Thyroid gland (tissue), 4 donors: ENCODE measurements at regions not wholly inside any gene's neighbourhood (a gene's known extent, or its start where the extent isn't known, plus 50 kb on each side); places are given as distances from the start of the nearest gene placed in this dataset.

Experiments used
- DNase-seq, 2 donors: peaks; one replicate each; pipeline ENCODE4 v3.0.0-alpha.2; 2019
- H3K27ac ChIP-seq, 3 donors: fragments of 200-600 bp; sonication (generic); 1 replicate in 2 of 3; 2 replicates in 1 of 3; pipeline ENCODE4 v1.5.1; 2016 to 2019; ENCODE audit warnings: mild to moderate bottlenecking in 1 of 3, moderate library complexity in 1 of 3
- H3K27me3 ChIP-seq: fragments of 200-600 bp; sonication (generic); one replicate; pipeline ENCODE4 v1.5.1; 2019
- H3K36me3 ChIP-seq, 2 donors: fragments of 200-600 bp; sonication (generic); one replicate each; pipeline ENCODE4 v1.5.1; 2016 to 2019
- H3K4me1 ChIP-seq, 2 donors: fragments of 200-600 bp; sonication (generic); one replicate each; pipeline ENCODE4 v1.5.1; 2017 to 2019
- H3K4me3 ChIP-seq, 3 donors: fragments of 200-600 bp; sonication (generic); replicated peaks in 1 of 3; 1 replicate in 2 of 3; 2 replicates in 1 of 3; pipeline ENCODE4 v1.5.1; 2016; ENCODE audit warnings: mild to moderate bottlenecking in 1 of 3
- H3K9me3 ChIP-seq: fragments of 200-600 bp; sonication (generic); one replicate; pipeline ENCODE4 v1.5.1; 2017
- POLR2A ChIP-seq, 2 donors: fragments of 450-650 bp; IDR thresholded peaks; one replicate each; pipeline ENCODE4 v1.6.1; 2017; ENCODE audit warnings: antibody characterized with exemption in 2 of 2, mild to moderate bottlenecking in 2 of 2, moderate library complexity in 1 of 2
- WGBS, 2 donors: methylation state at CpG; one replicate each; pipeline ENCODE4 v1.1.5; 2017; 5-methylcytosine and 5-hydroxymethylcytosine counted together
- intact Hi-C: fragments of 100-400 bp; cut with DNase I; formaldehyde crosslinking; loops from one replicate; pipeline ENCODE4 v1.15.1; 2023
- TF ChIP-seq, protein P1 (sequence below), 6 experiments: fragments of 200-600 bp in 3 of 6; fragments of 450-650 bp in 3 of 6; sonication (generic) in 3 of 6; IDR thresholded peaks; one replicate each; pipeline ENCODE4 v1.5.1; 2016 to 2019; ENCODE audit warnings: antibody characterized with exemption in 6 of 6, mild to moderate bottlenecking in 2 of 6, inconsistent platforms in 1 of 6, moderate library complexity in 1 of 6

DNA sequence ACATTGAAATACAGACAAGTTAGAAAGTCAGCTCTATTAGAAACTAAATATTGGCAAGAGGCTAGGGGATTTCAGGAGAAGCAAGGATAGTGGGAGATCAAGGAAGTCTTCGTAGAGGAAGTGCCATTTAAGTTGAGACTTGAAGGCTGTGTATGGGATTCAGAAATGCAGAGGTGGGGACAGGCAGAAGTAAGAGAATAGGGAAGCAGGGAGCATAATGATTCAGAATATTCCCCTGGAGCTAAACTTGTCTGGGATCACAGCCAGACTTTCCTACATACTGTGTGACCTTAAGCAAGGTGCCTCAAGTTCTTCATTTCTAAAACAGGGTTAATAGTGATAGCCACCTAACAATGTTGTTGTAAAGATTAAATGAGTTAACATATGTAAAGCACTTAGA, 108.8 kb downstream of the DDIT4L start:
- no peak overlapping the region for H3K4me3 ChIP-seq
- no peak for TF ChIP-seq POLR2A (IDR thresholded peaks at IDR 0.05)
- TF ChIP-seq, protein P1, sequence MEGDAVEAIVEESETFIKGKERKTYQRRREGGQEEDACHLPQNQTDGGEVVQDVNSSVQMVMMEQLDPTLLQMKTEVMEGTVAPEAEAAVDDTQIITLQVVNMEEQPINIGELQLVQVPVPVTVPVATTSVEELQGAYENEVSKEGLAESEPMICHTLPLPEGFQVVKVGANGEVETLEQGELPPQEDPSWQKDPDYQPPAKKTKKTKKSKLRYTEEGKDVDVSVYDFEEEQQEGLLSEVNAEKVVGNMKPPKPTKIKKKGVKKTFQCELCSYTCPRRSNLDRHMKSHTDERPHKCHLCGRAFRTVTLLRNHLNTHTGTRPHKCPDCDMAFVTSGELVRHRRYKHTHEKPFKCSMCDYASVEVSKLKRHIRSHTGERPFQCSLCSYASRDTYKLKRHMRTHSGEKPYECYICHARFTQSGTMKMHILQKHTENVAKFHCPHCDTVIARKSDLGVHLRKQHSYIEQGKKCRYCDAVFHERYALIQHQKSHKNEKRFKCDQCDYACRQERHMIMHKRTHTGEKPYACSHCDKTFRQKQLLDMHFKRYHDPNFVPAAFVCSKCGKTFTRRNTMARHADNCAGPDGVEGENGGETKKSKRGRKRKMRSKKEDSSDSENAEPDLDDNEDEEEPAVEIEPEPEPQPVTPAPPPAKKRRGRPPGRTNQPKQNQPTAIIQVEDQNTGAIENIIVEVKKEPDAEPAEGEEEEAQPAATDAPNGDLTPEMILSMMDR (IDR thresholded peaks at IDR 0.05): no peak
- no peaks in the 10 kb centered on the region for H3K4me1 ChIP-seq
- no peak overlapping the region for H3K27ac ChIP-seq
- 83% methylated on average over 1 of the region's 1 CpG for WGBS, 2 donors
- no peaks in the 10 kb centered on the region for H3K36me3 ChIP-seq
- H3K27me3 ChIP-seq: no peaks in the 10 kb centered on the region
- H3K9me3 ChIP-seq: no peaks in the 10 kb centered on the region
- DNase-seq: no peak
- intact Hi-C loops: no loop called here

DNA sequence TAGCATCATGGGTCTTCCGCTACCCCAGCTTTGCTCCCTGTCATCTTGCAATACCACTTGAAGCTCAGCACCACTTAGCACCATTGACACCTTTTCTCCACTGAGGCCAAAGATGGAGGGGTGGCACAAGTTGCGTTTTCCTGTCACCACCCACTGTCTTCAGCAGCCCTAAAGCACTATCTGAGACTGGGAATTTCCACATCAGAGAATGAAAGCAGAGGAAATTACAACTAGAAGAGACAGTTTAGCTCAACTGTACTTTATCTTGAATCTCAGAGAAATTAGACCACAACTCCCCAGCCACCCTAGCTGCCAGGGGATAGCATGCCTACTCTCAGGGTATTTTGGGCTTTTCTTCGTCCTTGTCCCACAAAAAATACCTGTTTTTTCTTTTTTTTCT, 111.0 kb downstream of the DDIT4L start:
- no peaks in the 10 kb centered on the region for H3K27me3 ChIP-seq
- H3K9me3 ChIP-seq: no peaks in the 10 kb centered on the region
- DNase-seq: no peak
- H3K4me3 ChIP-seq: no peak overlapping the region
- H3K27ac ChIP-seq: no peak overlapping the region
- no peaks in the 10 kb centered on the region for H3K4me1 ChIP-seq
- intact Hi-C loops: no loop called here
- H3K36me3 ChIP-seq: no peaks in the 10 kb centered on the region
- no peak for TF ChIP-seq POLR2A (IDR thresholded peaks at IDR 0.05)
- TF ChIP-seq, protein P1 (IDR thresholded peaks at IDR 0.05): no peak
- WGBS, 2 donors: 72 to 85% methylated on average over 3 of the region's 3 CpGs

DNA sequence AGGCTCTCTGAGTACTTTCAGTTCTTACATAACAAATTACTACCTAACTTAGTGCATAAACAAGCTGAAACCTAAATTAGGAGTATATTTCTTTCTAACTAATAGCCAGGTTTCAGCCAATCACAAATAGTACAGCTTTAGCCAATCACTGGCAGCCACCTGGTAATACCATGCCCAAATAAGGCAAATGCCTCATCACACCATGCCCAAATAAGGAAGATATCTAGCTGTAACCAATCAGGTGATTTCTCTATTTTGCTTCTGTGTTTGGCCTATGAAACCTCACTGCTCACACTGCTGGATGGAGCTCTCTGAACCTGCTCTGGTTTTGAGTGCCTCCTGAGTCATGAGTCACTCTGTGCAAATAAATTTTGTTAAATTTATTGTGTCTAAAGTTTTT, 113.5 kb downstream of the DDIT4L start:
- no peaks in the 10 kb centered on the region for H3K4me1 ChIP-seq
- no peaks in the 10 kb centered on the region for H3K9me3 ChIP-seq
- H3K4me3 ChIP-seq: no peak overlapping the region
- intact Hi-C loops: no loop called here
- H3K27me3 ChIP-seq: no peaks in the 10 kb centered on the region
- TF ChIP-seq POLR2A (IDR thresholded peaks at IDR 0.05): no peak
- TF ChIP-seq, protein P1 (IDR thresholded peaks at IDR 0.05): no peak
- DNase-seq: no peak
- H3K36me3 ChIP-seq: no peaks in the 10 kb centered on the region
- no peak overlapping the region for H3K27ac ChIP-seq

DNA sequence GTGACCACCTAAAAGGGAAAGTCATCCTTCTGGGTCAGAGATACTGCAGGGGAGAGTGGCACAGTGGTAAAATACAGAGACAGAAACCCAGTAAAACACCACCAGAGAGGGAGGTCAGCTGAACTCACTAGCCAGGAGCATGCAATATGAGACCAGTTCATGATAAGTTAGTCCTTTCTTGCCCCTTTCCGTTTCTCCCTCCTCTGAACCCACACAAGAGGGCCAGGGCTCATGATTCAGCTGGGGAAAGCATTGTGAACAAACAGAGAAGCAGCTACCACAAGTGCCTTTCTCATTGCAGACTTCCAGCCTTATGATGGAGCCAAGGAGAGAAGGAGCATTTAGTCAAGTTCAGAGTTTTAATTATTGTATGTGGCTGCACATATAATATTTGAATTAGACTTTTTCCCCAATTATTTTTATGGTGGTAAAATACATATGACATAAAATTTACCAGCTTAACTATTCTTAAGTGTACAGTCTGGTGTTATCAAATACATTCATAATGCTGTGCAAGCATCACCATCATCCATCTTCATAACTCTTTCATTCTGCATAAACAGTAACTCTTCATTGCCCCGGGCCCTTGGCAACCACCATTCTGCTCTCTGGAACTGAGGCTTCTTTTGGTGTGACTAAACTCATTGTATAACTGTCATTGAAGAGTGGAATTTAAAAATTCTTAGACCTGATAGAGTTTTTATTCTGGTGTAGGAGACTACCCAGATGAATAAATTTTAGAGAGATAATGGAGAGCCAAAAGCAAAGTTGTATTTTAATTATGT, 114.6 kb downstream of the DDIT4L start:
- H3K4me1 ChIP-seq: no peaks in the 10 kb centered on the region
- no peaks in the 10 kb centered on the region for H3K36me3 ChIP-seq
- no peaks in the 10 kb centered on the region for H3K9me3 ChIP-seq
- intact Hi-C loops: no loop called here
- TF ChIP-seq POLR2A (IDR thresholded peaks at IDR 0.05): no peak
- TF ChIP-seq, protein P1 (IDR thresholded peaks at IDR 0.05): no peak
- H3K27me3 ChIP-seq: no peaks in the 10 kb centered on the region
- 77 to 85% methylated on average over 2 of the region's 2 CpGs for WGBS, 2 donors
- no peak overlapping the region for H3K4me3 ChIP-seq
- no peak overlapping the region for H3K27ac ChIP-seq
- DNase-seq: no peak

DNA sequence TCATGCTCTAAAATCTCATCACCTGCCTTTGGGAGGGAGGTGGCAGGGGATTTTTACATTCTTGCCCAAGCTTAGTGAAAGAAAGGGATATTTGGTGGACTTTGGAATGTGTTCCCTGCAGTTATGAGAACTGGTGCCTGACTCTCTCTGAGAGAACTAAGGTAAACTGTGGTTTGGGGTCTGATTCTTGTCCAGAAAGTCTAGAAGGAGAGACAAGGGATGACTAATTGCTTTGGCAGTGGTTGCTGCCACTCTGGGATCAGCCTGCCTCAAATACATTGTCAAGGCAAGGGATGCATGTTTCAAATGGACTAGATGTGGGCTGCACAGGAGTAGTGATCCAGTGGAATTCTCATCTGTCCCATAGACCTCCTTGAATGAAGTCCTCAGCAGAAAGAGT, 115.2 kb downstream of the DDIT4L start:
- no peaks in the 10 kb centered on the region for H3K36me3 ChIP-seq
- H3K4me3 ChIP-seq: no peak overlapping the region
- H3K27ac ChIP-seq: no peak overlapping the region
- intact Hi-C loops: no loop called here
- no peaks in the 10 kb centered on the region for H3K9me3 ChIP-seq
- H3K4me1 ChIP-seq: no peaks in the 10 kb centered on the region
- no peak for DNase-seq
- no peak for TF ChIP-seq POLR2A (IDR thresholded peaks at IDR 0.05)
- H3K27me3 ChIP-seq: no peaks in the 10 kb centered on the region
